ENCODE measurements at regions not wholly inside any gene's neighbourhood (a gene's known extent, or its start where the extent isn't known, plus 50 kb on each side); places are given as distances from the start of the nearest gene placed in this dataset.
"Not testable (repeated sequence)": the region's sequence is repeated elsewhere in the genome, so short reads cannot be mapped to it uniquely, and the experiment has no call there.

- H3K4me1 ChIP-seq (ENCODE audit: control insufficient read depth in 1 of 2, insufficient read depth in 2 of 2, low read length in 2 of 2); H3K27me3 ChIP-seq (ENCODE audit: control insufficient read depth in 1 of 2, insufficient read depth in 2 of 2, low read length in 2 of 2); H3K36me3 ChIP-seq (ENCODE audit: control insufficient read depth in 1 of 2, insufficient read depth in 2 of 2, low read length in 2 of 2); H3K4me3 ChIP-seq (ENCODE audit: low read depth in 1 of 2, low read length in 2 of 2); H3K27ac ChIP-seq (ENCODE audit: low read depth, low read length); H3K9ac ChIP-seq (ENCODE audit: low read depth in 1 of 2, low read length in 2 of 2); H3K9me3 ChIP-seq (ENCODE audit: control insufficient read depth in 1 of 2, low read length in 2 of 2): not testable (repeated sequence)
These were observed 288.2 kb downstream of the RASEF start for GRCh38 chr9:82774707-82775231.

GRCh38 chr9:82776508-82776907 is 286.4 kb downstream of the RASEF start:
- H3K4me3 ChIP-seq (ENCODE audit: low read depth in 1 of 2, low read length in 2 of 2): no peak overlapping the region
- H3K36me3 ChIP-seq (ENCODE audit: control insufficient read depth in 1 of 2, insufficient read depth in 2 of 2, low read length in 2 of 2): no peaks in the 10 kb centered on the region
- no peak overlapping the region for H3K27ac ChIP-seq (ENCODE audit: low read depth, low read length)
- H3K9me3 ChIP-seq (ENCODE audit: control insufficient read depth in 1 of 2, low read length in 2 of 2): peaks cover 0 to 5% of the 10 kb centered on the region in 2 donors
- H3K27me3 ChIP-seq (ENCODE audit: control insufficient read depth in 1 of 2, insufficient read depth in 2 of 2, low read length in 2 of 2): no peaks in the 10 kb centered on the region
- H3K9ac ChIP-seq (ENCODE audit: low read depth in 1 of 2, low read length in 2 of 2): no peak overlapping the region
- no peaks in the 10 kb centered on the region for H3K4me1 ChIP-seq (ENCODE audit: control insufficient read depth in 1 of 2, insufficient read depth in 2 of 2, low read length in 2 of 2)

GRCh38 chr9:82777366-82777765 is 285.6 kb downstream of the RASEF start:
- H3K4me1 ChIP-seq (ENCODE audit: control insufficient read depth in 1 of 2, insufficient read depth in 2 of 2, low read length in 2 of 2): peaks cover 0 to 8% of the 10 kb centered on the region in 2 donors
- H3K36me3 ChIP-seq (ENCODE audit: control insufficient read depth in 1 of 2, insufficient read depth in 2 of 2, low read length in 2 of 2): no peaks in the 10 kb centered on the region
- peaks cover 0 to 5% of the 10 kb centered on the region in 2 donors for H3K9me3 ChIP-seq (ENCODE audit: control insufficient read depth in 1 of 2, low read length in 2 of 2)
- H3K4me3 ChIP-seq (ENCODE audit: low read depth in 1 of 2, low read length in 2 of 2): no peak overlapping the region
- H3K27me3 ChIP-seq (ENCODE audit: control insufficient read depth in 1 of 2, insufficient read depth in 2 of 2, low read length in 2 of 2): no peaks in the 10 kb centered on the region
- H3K27ac ChIP-seq (ENCODE audit: low read depth, low read length): no peak overlapping the region
- no peak overlapping the region for H3K9ac ChIP-seq (ENCODE audit: low read depth in 1 of 2, low read length in 2 of 2)

- not testable (repeated sequence) for H3K27ac ChIP-seq (ENCODE audit: low read depth, low read length); H3K27me3 ChIP-seq (ENCODE audit: control insufficient read depth in 1 of 2, insufficient read depth in 2 of 2, low read length in 2 of 2); H3K9me3 ChIP-seq (ENCODE audit: control insufficient read depth in 1 of 2, low read length in 2 of 2); H3K9ac ChIP-seq (ENCODE audit: low read depth in 1 of 2, low read length in 2 of 2); H3K36me3 ChIP-seq (ENCODE audit: control insufficient read depth in 1 of 2, insufficient read depth in 2 of 2, low read length in 2 of 2); H3K4me3 ChIP-seq (ENCODE audit: low read depth in 1 of 2, low read length in 2 of 2)
- H3K4me1 ChIP-seq (ENCODE audit: control insufficient read depth in 1 of 2, insufficient read depth in 2 of 2, low read length in 2 of 2): peaks cover 0 to 21% of the 10 kb centered on the region in 2 donors
These were observed 284.0 kb downstream of the RASEF start for GRCh38 chr9:82778923-82779322.

- no peak overlapping the region for H3K9ac ChIP-seq (ENCODE audit: low read depth in 1 of 2, low read length in 2 of 2)
- peaks cover 0 to 21% of the 10 kb centered on the region in 2 donors for H3K4me1 ChIP-seq (ENCODE audit: control insufficient read depth in 1 of 2, insufficient read depth in 2 of 2, low read length in 2 of 2)
- no peaks in the 10 kb centered on the region for H3K36me3 ChIP-seq (ENCODE audit: control insufficient read depth in 1 of 2, insufficient read depth in 2 of 2, low read length in 2 of 2)
- H3K4me3 ChIP-seq (ENCODE audit: low read depth in 1 of 2, low read length in 2 of 2): no peak overlapping the region
- no peak overlapping the region for H3K27ac ChIP-seq (ENCODE audit: low read depth, low read length)
- peaks cover 0 to 5% of the 10 kb centered on the region in 2 donors for H3K9me3 ChIP-seq (ENCODE audit: control insufficient read depth in 1 of 2, low read length in 2 of 2)
- H3K27me3 ChIP-seq (ENCODE audit: control insufficient read depth in 1 of 2, insufficient read depth in 2 of 2, low read length in 2 of 2): no peaks in the 10 kb centered on the region
These were observed 282.9 kb downstream of the RASEF start for GRCh38 chr9:82780017-82780416.

- peaks cover 0 to 5% of the 10 kb centered on the region in 2 donors for H3K9me3 ChIP-seq (ENCODE audit: control insufficient read depth in 1 of 2, low read length in 2 of 2)
- peaks cover 0 to 21% of the 10 kb centered on the region in 2 donors for H3K4me1 ChIP-seq (ENCODE audit: control insufficient read depth in 1 of 2, insufficient read depth in 2 of 2, low read length in 2 of 2)
- H3K9ac ChIP-seq (ENCODE audit: low read depth in 1 of 2, low read length in 2 of 2): no peak overlapping the region
- peak overlapping the region in 1 of 2 donors; percentile 30 for H3K4me3 ChIP-seq (ENCODE audit: low read depth in 1 of 2, low read length in 2 of 2)
- no peak overlapping the region for H3K27ac ChIP-seq (ENCODE audit: low read depth, low read length)
- no peaks in the 10 kb centered on the region for H3K36me3 ChIP-seq (ENCODE audit: control insufficient read depth in 1 of 2, insufficient read depth in 2 of 2, low read length in 2 of 2)
- H3K27me3 ChIP-seq (ENCODE audit: control insufficient read depth in 1 of 2, insufficient read depth in 2 of 2, low read length in 2 of 2): no peaks in the 10 kb centered on the region
These were observed 281.0 kb downstream of the RASEF start for GRCh38 chr9:82781921-82782392.

- H3K36me3 ChIP-seq (ENCODE audit: control insufficient read depth in 1 of 2, insufficient read depth in 2 of 2, low read length in 2 of 2): no peaks in the 10 kb centered on the region
- H3K4me1 ChIP-seq (ENCODE audit: control insufficient read depth in 1 of 2, insufficient read depth in 2 of 2, low read length in 2 of 2): peaks cover 0 to 21% of the 10 kb centered on the region in 2 donors
- H3K4me3 ChIP-seq (ENCODE audit: low read depth in 1 of 2, low read length in 2 of 2): no peak overlapping the region
- peaks cover 0 to 5% of the 10 kb centered on the region in 2 donors for H3K9me3 ChIP-seq (ENCODE audit: control insufficient read depth in 1 of 2, low read length in 2 of 2)
- H3K27me3 ChIP-seq (ENCODE audit: control insufficient read depth in 1 of 2, insufficient read depth in 2 of 2, low read length in 2 of 2): no peaks in the 10 kb centered on the region
- no peak overlapping the region for H3K9ac ChIP-seq (ENCODE audit: low read depth in 1 of 2, low read length in 2 of 2)
- no peak overlapping the region for H3K27ac ChIP-seq (ENCODE audit: low read depth, low read length)
These were observed 279.9 kb downstream of the RASEF start for GRCh38 chr9:82783045-82783444.

- peaks cover 0 to 21% of the 10 kb centered on the region in 2 donors for H3K4me1 ChIP-seq (ENCODE audit: control insufficient read depth in 1 of 2, insufficient read depth in 2 of 2, low read length in 2 of 2)
- H3K9ac ChIP-seq (ENCODE audit: low read depth in 1 of 2, low read length in 2 of 2): no peak overlapping the region
- H3K27me3 ChIP-seq (ENCODE audit: control insufficient read depth in 1 of 2, insufficient read depth in 2 of 2, low read length in 2 of 2): no peaks in the 10 kb centered on the region
- no peak overlapping the region for H3K4me3 ChIP-seq (ENCODE audit: low read depth in 1 of 2, low read length in 2 of 2)
- H3K27ac ChIP-seq (ENCODE audit: low read depth, low read length): no peak overlapping the region
- peaks cover 0 to 5% of the 10 kb centered on the region in 2 donors for H3K9me3 ChIP-seq (ENCODE audit: control insufficient read depth in 1 of 2, low read length in 2 of 2)
- H3K36me3 ChIP-seq (ENCODE audit: control insufficient read depth in 1 of 2, insufficient read depth in 2 of 2, low read length in 2 of 2): no peaks in the 10 kb centered on the region
These were observed 278.4 kb downstream of the RASEF start for GRCh38 chr9:82784589-82784988.

- no peaks in the 10 kb centered on the region for H3K36me3 ChIP-seq (ENCODE audit: control insufficient read depth in 1 of 2, insufficient read depth in 2 of 2, low read length in 2 of 2)
- no peaks in the 10 kb centered on the region for H3K4me1 ChIP-seq (ENCODE audit: control insufficient read depth in 1 of 2, insufficient read depth in 2 of 2, low read length in 2 of 2)
- H3K9me3 ChIP-seq (ENCODE audit: control insufficient read depth in 1 of 2, low read length in 2 of 2): no peaks in the 10 kb centered on the region
- H3K27me3 ChIP-seq (ENCODE audit: control insufficient read depth in 1 of 2, insufficient read depth in 2 of 2, low read length in 2 of 2): no peaks in the 10 kb centered on the region
- no peak overlapping the region for H3K4me3 ChIP-seq (ENCODE audit: low read depth in 1 of 2, low read length in 2 of 2)
- no peak overlapping the region for H3K9ac ChIP-seq (ENCODE audit: low read depth in 1 of 2, low read length in 2 of 2)
- H3K27ac ChIP-seq (ENCODE audit: low read depth, low read length): no peak overlapping the region
These were observed 273.7 kb downstream of the RASEF start for GRCh38 chr9:82789155-82789824.

- H3K27ac ChIP-seq (ENCODE audit: low read depth, low read length): no peak overlapping the region
- no peaks in the 10 kb centered on the region for H3K36me3 ChIP-seq (ENCODE audit: control insufficient read depth in 1 of 2, insufficient read depth in 2 of 2, low read length in 2 of 2)
- H3K4me3 ChIP-seq (ENCODE audit: low read depth in 1 of 2, low read length in 2 of 2): no peak overlapping the region
- no peaks in the 10 kb centered on the region for H3K4me1 ChIP-seq (ENCODE audit: control insufficient read depth in 1 of 2, insufficient read depth in 2 of 2, low read length in 2 of 2)
- no peaks in the 10 kb centered on the region for H3K9me3 ChIP-seq (ENCODE audit: control insufficient read depth in 1 of 2, low read length in 2 of 2)
- no peak overlapping the region for H3K9ac ChIP-seq (ENCODE audit: low read depth in 1 of 2, low read length in 2 of 2)
- H3K27me3 ChIP-seq (ENCODE audit: control insufficient read depth in 1 of 2, insufficient read depth in 2 of 2, low read length in 2 of 2): no peaks in the 10 kb centered on the region
These were observed 272.1 kb downstream of the RASEF start for GRCh38 chr9:82790875-82791274.

Data from duodenal mucosa (tissue), 2 donors.